HL-60 (cell line): ENCODE measurements at regions not wholly inside any gene's neighbourhood (a gene's known extent, or its start where the extent isn't known, plus 50 kb on each side); places are given as distances from the start of the nearest gene placed in this dataset.

Experiments
- DNase-seq, 2 experiments: peaks; one replicate each; pipeline ENCODE4 v3.0.0-alpha.2; 2010 to 2020; ENCODE audit warnings: low read depth in 1 of 2, low spot score in 1 of 2
- H3K27ac ChIP-seq: fragments of 250-450 bp; sonication (Bioruptor Pico); replicated peaks from 2 replicates; pipeline ENCODE4 v1.5.1; 2020; ENCODE audit warnings: mild to moderate bottlenecking, moderate library complexity
- H3K27me3 ChIP-seq: fragments of 250-450 bp; sonication (Bioruptor Pico); 2 replicates; pipeline ENCODE4 v1.5.1; 2021; ENCODE audit warnings: mild to moderate bottlenecking, moderate library complexity; ENCODE audit not compliant: insufficient read depth, poor library complexity, severe bottlenecking
- H3K4me3 ChIP-seq: replicated peaks from 2 replicates; pipeline ENCODE4 v1.5.1; 2011; ENCODE audit warnings: mild to moderate bottlenecking, control low read depth, low read length; ENCODE audit not compliant: insufficient read depth
- CTCF ChIP-seq: IDR thresholded peaks from one replicate; pipeline ENCODE4 v1.5.1; 2011; ENCODE audit warnings: low read length, control low read depth, inconsistent platforms; ENCODE audit not compliant: insufficient read depth
- GABPA ChIP-seq: IDR thresholded peaks from 2 replicates; pipeline ENCODE4 v1.6.1; 2012; ENCODE audit warnings: low read depth
- POLR2AphosphoS5 ChIP-seq: IDR thresholded peaks from 2 replicates; pipeline ENCODE4 v1.6.1; 2012; ENCODE audit warnings: low read depth
- SPI1 ChIP-seq: IDR thresholded peaks from 2 replicates; pipeline ENCODE4 v1.6.1; 2012; ENCODE audit warnings: low read depth, mild to moderate bottlenecking, borderline replicate concordance
- TF ChIP-seq, protein P1 (sequence below): IDR thresholded peaks from 2 replicates; pipeline ENCODE4 v1.6.1; 2012; ENCODE audit warnings: low read depth; ENCODE audit not compliant: insufficient replicate concordance

GRCh38 chr2:165013944-165014619 lies 58.8 kb upstream of the SLC38A11 start:
- no peak for TF ChIP-seq POLR2AphosphoS5
- Histone ChIP-seq H3K27ac (no peak overlapping the region), H3K4me3 (no peak overlapping the region), H3K27me3 (no peaks in the 10 kb centered on the region)
- no peak for DNase-seq

DNA sequence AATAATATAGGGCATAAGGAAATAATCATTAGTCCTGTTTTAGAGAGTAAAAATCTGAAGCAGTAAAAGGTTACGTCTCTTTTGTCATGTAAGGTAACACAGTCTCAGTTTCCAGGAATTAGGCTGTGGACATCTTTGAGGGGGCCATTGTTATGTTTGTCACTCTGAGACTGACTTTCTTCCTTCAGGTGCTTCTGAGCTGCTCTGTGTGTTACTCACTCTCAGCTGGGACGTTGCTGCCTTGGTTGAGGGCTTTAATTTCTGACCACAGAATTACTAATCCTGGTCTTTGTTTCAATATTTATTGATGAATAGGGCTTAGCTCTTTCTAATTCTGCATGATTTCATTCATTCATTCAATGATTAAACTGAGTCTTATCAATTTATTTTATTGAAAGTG lies 55.9 kb upstream of the SLC38A11 start:
- DNase-seq, result no peak
- Histone ChIP-seq H3K27ac (no peak overlapping the region), H3K4me3 (no peak overlapping the region)

DNA sequence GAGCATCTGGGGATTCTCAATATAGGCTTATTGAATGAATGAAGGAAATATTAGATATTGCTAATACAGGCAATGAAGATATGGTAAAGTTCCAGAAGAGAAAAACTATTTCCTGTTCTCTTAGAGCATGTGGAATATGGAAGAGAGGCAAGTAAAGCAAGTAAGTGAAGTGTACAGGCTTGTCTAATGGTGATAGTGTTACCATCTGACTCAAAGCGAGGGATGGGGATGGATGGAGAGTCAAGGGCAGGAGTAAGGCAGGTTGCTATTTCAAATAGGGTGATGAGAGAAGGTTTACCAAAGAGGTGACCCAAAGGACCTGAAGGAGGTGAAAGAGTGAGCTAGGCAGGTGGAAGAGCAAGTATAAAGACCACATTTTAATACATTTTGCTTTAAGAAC lies 55.2 kb upstream of the SLC38A11 start:
- H3K27ac ChIP-seq, result no peak overlapping the region
- TF ChIP-seq, protein P1, sequence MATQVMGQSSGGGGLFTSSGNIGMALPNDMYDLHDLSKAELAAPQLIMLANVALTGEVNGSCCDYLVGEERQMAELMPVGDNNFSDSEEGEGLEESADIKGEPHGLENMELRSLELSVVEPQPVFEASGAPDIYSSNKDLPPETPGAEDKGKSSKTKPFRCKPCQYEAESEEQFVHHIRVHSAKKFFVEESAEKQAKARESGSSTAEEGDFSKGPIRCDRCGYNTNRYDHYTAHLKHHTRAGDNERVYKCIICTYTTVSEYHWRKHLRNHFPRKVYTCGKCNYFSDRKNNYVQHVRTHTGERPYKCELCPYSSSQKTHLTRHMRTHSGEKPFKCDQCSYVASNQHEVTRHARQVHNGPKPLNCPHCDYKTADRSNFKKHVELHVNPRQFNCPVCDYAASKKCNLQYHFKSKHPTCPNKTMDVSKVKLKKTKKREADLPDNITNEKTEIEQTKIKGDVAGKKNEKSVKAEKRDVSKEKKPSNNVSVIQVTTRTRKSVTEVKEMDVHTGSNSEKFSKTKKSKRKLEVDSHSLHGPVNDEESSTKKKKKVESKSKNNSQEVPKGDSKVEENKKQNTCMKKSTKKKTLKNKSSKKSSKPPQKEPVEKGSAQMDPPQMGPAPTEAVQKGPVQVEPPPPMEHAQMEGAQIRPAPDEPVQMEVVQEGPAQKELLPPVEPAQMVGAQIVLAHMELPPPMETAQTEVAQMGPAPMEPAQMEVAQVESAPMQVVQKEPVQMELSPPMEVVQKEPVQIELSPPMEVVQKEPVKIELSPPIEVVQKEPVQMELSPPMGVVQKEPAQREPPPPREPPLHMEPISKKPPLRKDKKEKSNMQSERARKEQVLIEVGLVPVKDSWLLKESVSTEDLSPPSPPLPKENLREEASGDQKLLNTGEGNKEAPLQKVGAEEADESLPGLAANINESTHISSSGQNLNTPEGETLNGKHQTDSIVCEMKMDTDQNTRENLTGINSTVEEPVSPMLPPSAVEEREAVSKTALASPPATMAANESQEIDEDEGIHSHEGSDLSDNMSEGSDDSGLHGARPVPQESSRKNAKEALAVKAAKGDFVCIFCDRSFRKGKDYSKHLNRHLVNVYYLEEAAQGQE, result no peak
- no peak for TF ChIP-seq CTCF
- no peak for TF ChIP-seq POLR2AphosphoS5
- TF ChIP-seq SPI1, result no peak
- no peak for TF ChIP-seq GABPA
- DNase-seq, result no peak
- H3K27me3 ChIP-seq, result no peaks in the 10 kb centered on the region
- no peak overlapping the region for H3K4me3 ChIP-seq

More for the DNA sequence above, 55.9 kb upstream of the SLC38A11 start:
- no peak for TF ChIP-seq SPI1
- no peak for TF ChIP-seq POLR2AphosphoS5
- TF ChIP-seq CTCF, result no peak
- TF ChIP-seq, protein P1, result no peak
- TF ChIP-seq GABPA, result no peak
- H3K27me3 ChIP-seq, result no peaks in the 10 kb centered on the region

DNA sequence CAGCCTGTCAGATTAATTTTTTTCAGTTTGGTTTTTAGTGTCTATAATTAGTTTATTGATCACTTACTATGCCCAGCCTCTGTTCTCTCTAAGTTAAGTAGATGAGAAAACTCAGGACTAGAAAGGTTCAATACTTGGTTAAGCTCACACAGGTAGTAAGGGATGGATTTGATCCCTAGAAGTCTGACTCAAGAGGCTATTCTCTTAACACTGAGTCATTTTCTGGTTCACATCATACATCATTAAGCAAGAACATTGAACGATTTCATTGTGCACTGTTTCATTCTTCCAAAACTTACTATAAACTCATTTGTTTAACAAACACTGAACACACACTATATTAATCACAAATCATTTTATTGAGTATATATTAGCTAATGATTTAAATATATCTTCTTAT lies 54.1 kb upstream of the SLC38A11 start:
- Histone ChIP-seq H3K4me3 (no peak overlapping the region), H3K27ac (no peak overlapping the region), H3K27me3 (no peaks in the 10 kb centered on the region)
- no peak for DNase-seq
- TF ChIP-seq, protein P1, result no peak
- no peak for TF ChIP-seq POLR2AphosphoS5
- TF ChIP-seq CTCF, result no peak
- no peak for TF ChIP-seq SPI1
- TF ChIP-seq GABPA, result no peak
